Nephron progenitor cell (in vitro differentiated cells): ENCODE measurements at regions not wholly inside any gene's neighbourhood (a gene's known extent, or its start where the extent isn't known, plus 50 kb on each side); places are given as distances from the start of the nearest gene placed in this dataset.

Experiments used
- DNase-seq: peaks from one replicate; pipeline ENCODE4 v3.0.0; 2021
- H3K27ac Mint-ChIP-seq: 2 replicates; pipeline ENCODE4 v1.8.0; 2021; ENCODE audit warnings: mild to moderate bottlenecking, moderate library complexity, mixed read lengths
- H3K27me3 Mint-ChIP-seq: 2 replicates; pipeline ENCODE4 v1.8.0; 2021; ENCODE audit warnings: mild to moderate bottlenecking, low read depth, mixed read lengths; ENCODE audit not compliant: poor library complexity
- H3K36me3 Mint-ChIP-seq: 2 replicates; pipeline ENCODE4 v1.8.0; 2021; ENCODE audit warnings: low read depth, mixed read lengths
- H3K4me1 Mint-ChIP-seq: 2 replicates; pipeline ENCODE4 v1.8.0; 2021; ENCODE audit warnings: mixed read lengths
- H3K4me3 Mint-ChIP-seq: 2 replicates; pipeline ENCODE4 v1.8.0; 2021; ENCODE audit warnings: mild to moderate bottlenecking, moderate library complexity, mixed read lengths
- H3K9me3 Mint-ChIP-seq: 2 replicates; pipeline ENCODE4 v1.8.0; 2021; ENCODE audit warnings: mild to moderate bottlenecking, moderate library complexity, mixed read lengths
- CTCF ChIP-seq: fragments of 200-600 bp; sonication (generic); IDR thresholded peaks from 2 replicates; pipeline ENCODE4 v1.5.0; 2021; ENCODE audit warnings: antibody characterized with exemption

- Mint-ChIP-seq H3K9me3 (peaks cover 21% of the 10 kb centered on the region), H3K27ac (no peak overlapping the region), H3K4me3 (no peak overlapping the region), H3K27me3 (no peaks in the 10 kb centered on the region), H3K4me1 (no peaks in the 10 kb centered on the region), H3K36me3 (peaks cover 7% of the 10 kb centered on the region)
- TF ChIP-seq CTCF, result no peak
- DNase-seq, result no peak
Observed at GRCh38 chr2:166593403-166593802, 99.4 kb upstream of the SCN7A start.

- Mint-ChIP-seq H3K27me3 (no peaks in the 10 kb centered on the region), H3K4me1 (no peaks in the 10 kb centered on the region), H3K4me3 (no peak overlapping the region), H3K27ac (no peak overlapping the region), H3K9me3 (peaks cover 15% of the 10 kb centered on the region), H3K36me3 (peaks cover 6% of the 10 kb centered on the region)
- no peak for TF ChIP-seq CTCF
- DNase-seq, result no peak
Observed at GRCh38 chr2:166592750-166593149, 98.7 kb upstream of the SCN7A start.

GRCh38 chr2:166591226-166591625 is 97.2 kb upstream of the SCN7A start:
- DNase-seq, result no peak
- Mint-ChIP-seq H3K4me1 (no peaks in the 10 kb centered on the region), H3K9me3 (peaks cover 6% of the 10 kb centered on the region), H3K36me3 (no peaks in the 10 kb centered on the region), H3K27ac (no peak overlapping the region), H3K4me3 (no peak overlapping the region), H3K27me3 (no peaks in the 10 kb centered on the region)
- no peak for TF ChIP-seq CTCF

GRCh38 chr2:166573391-166573790 is 79.3 kb upstream of the SCN7A start:
- peak; percentile 8 for DNase-seq
- Mint-ChIP-seq H3K36me3 (no peaks in the 10 kb centered on the region), H3K27me3 (no peaks in the 10 kb centered on the region), H3K4me3 (peak overlapping the region; percentile 3), H3K27ac (peak overlapping the region; percentile 92), H3K4me1 (peaks cover 28% of the 10 kb centered on the region), H3K9me3 (no peaks in the 10 kb centered on the region)
- TF ChIP-seq CTCF, result no peak

DNA sequence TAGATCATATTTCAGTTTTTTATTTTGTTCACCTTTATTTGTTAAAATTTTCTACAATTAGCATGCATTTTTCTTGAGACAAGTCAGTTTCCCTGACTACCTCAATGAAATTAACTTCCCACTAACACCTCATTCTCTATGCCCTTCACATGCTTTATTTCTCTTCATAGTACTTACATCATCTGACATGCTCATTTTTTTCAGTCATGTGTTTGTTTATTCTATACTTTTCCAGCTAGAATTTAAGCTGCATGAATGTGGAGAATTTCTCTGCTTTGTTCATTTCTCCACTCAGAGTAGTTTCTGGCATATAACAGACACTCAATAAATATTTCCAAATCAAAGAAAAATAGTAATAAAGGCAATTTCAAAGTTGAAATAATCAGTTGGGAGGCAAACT is 78.9 kb upstream of the SCN7A start:
- no peak for TF ChIP-seq CTCF
- DNase-seq, result no peak
- Mint-ChIP-seq H3K36me3 (no peaks in the 10 kb centered on the region), H3K4me3 (no peak overlapping the region), H3K9me3 (no peaks in the 10 kb centered on the region), H3K27ac (no peak overlapping the region), H3K4me1 (peaks cover 32% of the 10 kb centered on the region), H3K27me3 (no peaks in the 10 kb centered on the region)

DNA sequence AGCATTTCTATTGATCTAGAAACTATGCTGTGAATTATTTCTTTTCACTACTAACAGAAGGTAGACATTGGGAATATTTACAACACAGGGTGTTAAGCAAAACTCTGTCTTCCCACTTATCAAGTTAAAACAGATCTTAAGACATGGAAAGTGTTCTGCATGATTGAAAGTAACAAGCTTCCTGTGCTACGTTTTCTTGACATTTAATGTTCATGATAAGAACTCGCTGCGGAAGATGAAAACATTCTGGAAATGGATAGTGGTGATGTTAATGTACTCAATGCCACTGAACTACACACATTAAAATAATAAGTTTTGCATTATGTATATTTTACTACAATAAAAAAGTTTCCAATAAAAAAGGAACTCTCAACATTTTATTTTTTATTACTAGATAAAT is 74.4 kb upstream of the SCN7A start:
- Mint-ChIP-seq H3K9me3 (no peaks in the 10 kb centered on the region), H3K27ac (no peak overlapping the region), H3K4me1 (peaks cover 23% of the 10 kb centered on the region), H3K36me3 (no peaks in the 10 kb centered on the region), H3K4me3 (no peak overlapping the region), H3K27me3 (no peaks in the 10 kb centered on the region)
- DNase-seq, result no peak
- TF ChIP-seq CTCF, result no peak
